H9 (cell line): ENCODE measurements at regions not wholly inside any gene's neighbourhood (a gene's known extent, or its start where the extent isn't known, plus 50 kb on each side); places are given as distances from the start of the nearest gene placed in this dataset.

Experiments
- DNase-seq: peaks from one replicate; pipeline ENCODE4 v3.0.0-alpha.2; 2017
- H2AFZ ChIP-seq: one replicate; pipeline ENCODE4 v1.6.1; 2013; ENCODE audit warnings: mild to moderate bottlenecking, low read length, control low read depth, moderate library complexity
- H2AK5ac ChIP-seq: 2 replicates; pipeline ENCODE4 v1.6.1; 2013; ENCODE audit warnings: low read length, control low read depth, mixed read lengths; ENCODE audit not compliant: insufficient read length
- H2BK120ac ChIP-seq: one replicate; pipeline ENCODE4 v1.6.1; 2013; ENCODE audit warnings: low read depth, mild to moderate bottlenecking, low read length, control low read depth, inconsistent platforms; ENCODE audit not compliant: poor library complexity, severe bottlenecking
- H2BK12ac ChIP-seq: 2 replicates; pipeline ENCODE4 v1.6.1; 2013; ENCODE audit warnings: low read length, control low read depth, mixed read lengths, low read depth; ENCODE audit not compliant: insufficient read length
- H2BK15ac ChIP-seq: 2 replicates; pipeline ENCODE4 v1.6.1; 2013; ENCODE audit warnings: low read depth, low read length, control low read depth
- H2BK20ac ChIP-seq: one replicate; pipeline ENCODE4 v1.6.1; 2013; ENCODE audit warnings: low read depth, mild to moderate bottlenecking, low read length, control low read depth, inconsistent platforms; ENCODE audit not compliant: poor library complexity, severe bottlenecking
- H2BK5ac ChIP-seq: 2 replicates; pipeline ENCODE4 v1.6.1; 2013; ENCODE audit warnings: low read length, control low read depth, mixed read lengths; ENCODE audit not compliant: insufficient read length
- H3K14ac ChIP-seq: 2 replicates; pipeline ENCODE4 v1.6.1; 2013; ENCODE audit warnings: low read length, control low read depth; ENCODE audit not compliant: insufficient read depth
- H3K18ac ChIP-seq: 2 replicates; pipeline ENCODE4 v1.6.1; 2013; ENCODE audit warnings: low read depth, mild to moderate bottlenecking, mixed read lengths, low read length, control low read depth; ENCODE audit not compliant: insufficient read length
- H3K23ac ChIP-seq: 2 replicates; pipeline ENCODE4 v1.6.1; 2013; ENCODE audit warnings: low read length, control low read depth, mixed read lengths, low read depth; ENCODE audit not compliant: insufficient read length
- H3K23me2 ChIP-seq: 2 replicates; pipeline ENCODE4 v1.6.1; 2013; ENCODE audit warnings: low read depth, mild to moderate bottlenecking, mixed read lengths, low read length, control low read depth; ENCODE audit not compliant: insufficient read length, poor library complexity, severe bottlenecking
- H3K27ac ChIP-seq: 2 replicates; pipeline ENCODE4 v1.5.1; 2013; ENCODE audit warnings: low read length, control low read depth, mixed read lengths, low read depth; ENCODE audit not compliant: insufficient read length
- H3K27me3 ChIP-seq: 2 replicates; pipeline ENCODE4 v1.6.1; 2013; ENCODE audit warnings: low read length, control low read depth, inconsistent platforms; ENCODE audit not compliant: insufficient read depth
- H3K4ac ChIP-seq: 2 replicates; pipeline ENCODE4 v1.6.1; 2013; ENCODE audit warnings: low read depth, mild to moderate bottlenecking, control low read depth, inconsistent platforms, low read length, moderate library complexity
- H3K4me1 ChIP-seq: 2 replicates; pipeline ENCODE4 v1.6.1; 2013; ENCODE audit warnings: low read length, control low read depth, inconsistent platforms; ENCODE audit not compliant: insufficient read depth
- H3K4me2 ChIP-seq: 2 replicates; pipeline ENCODE4 v1.6.1; 2013; ENCODE audit warnings: low read length, control low read depth, mixed read lengths; ENCODE audit not compliant: insufficient read length, insufficient read depth
- H3K56ac ChIP-seq: 2 replicates; pipeline ENCODE4 v1.6.1; 2013; ENCODE audit warnings: low read depth, mild to moderate bottlenecking, mixed read lengths, low read length, control low read depth; ENCODE audit not compliant: insufficient read length
- H3K79me1 ChIP-seq: 2 replicates; pipeline ENCODE4 v1.6.1; 2013; ENCODE audit warnings: low read depth, mild to moderate bottlenecking, moderate library complexity, low read length, control low read depth, inconsistent platforms; ENCODE audit not compliant: insufficient read depth, poor library complexity, severe bottlenecking
- H3K79me2 ChIP-seq: 2 replicates; pipeline ENCODE4 v1.6.1; 2013; ENCODE audit warnings: low read length, control low read depth, inconsistent platforms; ENCODE audit not compliant: insufficient read depth
- H3K9ac ChIP-seq: 2 replicates; pipeline ENCODE4 v1.6.1; 2013; ENCODE audit warnings: low read length, control low read depth, mixed read lengths; ENCODE audit not compliant: insufficient read length; ENCODE audit errors: extremely low read depth
- H3K9me3 ChIP-seq: one replicate; pipeline ENCODE4 v1.6.1; 2013; ENCODE audit warnings: low read depth, low read length, inconsistent platforms; ENCODE audit not compliant: control insufficient read depth
- H3T11ph ChIP-seq: one replicate; pipeline ENCODE4 v1.6.1; 2013; ENCODE audit warnings: mild to moderate bottlenecking, low read length, control low read depth, inconsistent platforms
- H4K20me1 ChIP-seq: one replicate; pipeline ENCODE4 v1.6.1; 2013; ENCODE audit not compliant: control insufficient read depth, insufficient read length, insufficient read depth
- H4K5ac ChIP-seq: 2 replicates; pipeline ENCODE4 v1.6.1; 2013; ENCODE audit warnings: low read depth, mild to moderate bottlenecking, mixed read lengths, low read length, control low read depth; ENCODE audit not compliant: insufficient read length
- H4K8ac ChIP-seq: replicated peaks from 2 replicates; pipeline ENCODE4 v1.6.1; 2013; ENCODE audit warnings: low read length, control low read depth, mixed read lengths, low read depth; ENCODE audit not compliant: insufficient read length
- H4K91ac ChIP-seq: 2 replicates; pipeline ENCODE4 v1.6.1; 2013; ENCODE audit warnings: low read depth, mild to moderate bottlenecking, moderate library complexity, mixed read lengths, low read length, control low read depth; ENCODE audit not compliant: insufficient read length
- H3K27ac Mint-ChIP-seq, 3 experiments: 2 replicates in 2 of 3; 3 replicates in 1 of 3; pipeline ENCODE4 v1.8.0; 2020 to 2021; ENCODE audit warnings: mixed read lengths in 3 of 3, mild to moderate bottlenecking in 1 of 3, moderate library complexity in 1 of 3
- H3K27me3 Mint-ChIP-seq: 2 replicates; pipeline ENCODE4 v1.8.0; 2021; ENCODE audit warnings: low read depth, mild to moderate bottlenecking, moderate library complexity, mixed read lengths
- H3K36me3 Mint-ChIP-seq, 3 experiments: 2 replicates in 2 of 3; 3 replicates in 1 of 3; pipeline ENCODE4 v1.8.0; 2020 to 2021; ENCODE audit warnings: low read depth in 3 of 3, mixed read lengths in 3 of 3; ENCODE audit not compliant: insufficient read depth in 1 of 3
- H3K4me1 Mint-ChIP-seq, 2 experiments: 2 replicates each; pipeline ENCODE4 v1.8.0; 2020; ENCODE audit warnings: mixed read lengths in 2 of 2
- H3K4me3 Mint-ChIP-seq, 2 experiments: 2 replicates in 1 of 2; 3 replicates in 1 of 2; pipeline ENCODE4 v1.8.0; 2020 to 2021; ENCODE audit warnings: mild to moderate bottlenecking in 2 of 2, mixed read lengths in 2 of 2, moderate library complexity in 1 of 2
- H3K9me3 Mint-ChIP-seq, 2 experiments: 2 replicates in 1 of 2; 3 replicates in 1 of 2; pipeline ENCODE4 v1.8.0; 2020; ENCODE audit warnings: mild to moderate bottlenecking in 2 of 2, mixed read lengths in 2 of 2, moderate library complexity in 1 of 2
- WGBS: extraction: QIAGEN DNeasy Blood & Tissue Kit; methylation state at CpG from one replicate; pipeline ENCODE4 v1.1.7; 2013; ENCODE audit warnings: missing lambda C conversion rate, low lambda C conversion rate, mixed read lengths; ENCODE audit not compliant: insufficient read length; ENCODE audit errors: extremely low coverage; 5-methylcytosine and 5-hydroxymethylcytosine counted together
- TF ChIP-seq, protein P1 (sequence below): fragments of 200-600 bp; sonication (generic); conservative IDR thresholded peaks from 3 replicates; pipeline ENCODE4 v1.8.0; 2021; ENCODE audit warnings: antibody characterized with exemption, mild to moderate bottlenecking

DNA sequence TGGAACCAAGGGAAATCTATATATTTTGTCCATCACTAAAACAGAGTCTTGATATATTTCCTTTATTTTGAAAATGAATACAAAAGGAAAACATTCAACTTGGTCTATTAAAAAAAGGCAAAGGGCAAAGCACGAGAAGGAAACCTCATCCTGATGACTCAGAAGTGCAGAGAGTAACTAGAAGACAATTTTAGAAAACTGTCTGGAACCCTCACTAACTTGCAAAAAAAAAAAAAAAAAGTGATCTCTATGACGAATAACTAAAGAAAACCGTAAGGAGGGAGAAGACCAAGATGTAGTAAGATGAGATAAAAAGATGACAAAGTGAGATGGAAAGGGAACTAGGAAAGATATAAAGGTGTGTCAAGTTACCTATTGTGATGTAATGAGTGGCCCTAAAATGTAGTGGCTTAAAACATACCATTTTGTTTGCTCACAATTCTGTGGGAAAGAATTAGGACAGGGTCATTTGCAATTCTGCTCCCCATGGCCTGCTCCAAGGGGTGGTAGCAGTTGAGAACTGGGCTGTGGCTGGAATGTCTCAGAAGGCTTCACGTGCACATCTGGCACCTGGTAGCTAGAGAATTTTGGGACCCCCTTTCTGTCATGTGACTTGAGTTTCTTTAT, 303.0 kb downstream of the DYSF start:
- H3K23ac ChIP-seq: no peak overlapping the region
- no peak overlapping the region for H2BK20ac ChIP-seq
- H2BK5ac ChIP-seq: no peak overlapping the region
- DNase-seq: no peak
- no peaks in the 10 kb centered on the region for H4K20me1 ChIP-seq
- no peak overlapping the region for H4K91ac ChIP-seq
- H3K4ac ChIP-seq: no peak overlapping the region
- no peaks in the 10 kb centered on the region; the same call in 1 of the 2 replicates for H3K27me3 Mint-ChIP-seq
- H3K79me2 ChIP-seq: no peaks in the 10 kb centered on the region
- peaks cover 16 to 17% of the 10 kb centered on the region in 2 experiments for H3K4me1 Mint-ChIP-seq
- no peak overlapping the region for H3K14ac ChIP-seq
- TF ChIP-seq, protein P1, sequence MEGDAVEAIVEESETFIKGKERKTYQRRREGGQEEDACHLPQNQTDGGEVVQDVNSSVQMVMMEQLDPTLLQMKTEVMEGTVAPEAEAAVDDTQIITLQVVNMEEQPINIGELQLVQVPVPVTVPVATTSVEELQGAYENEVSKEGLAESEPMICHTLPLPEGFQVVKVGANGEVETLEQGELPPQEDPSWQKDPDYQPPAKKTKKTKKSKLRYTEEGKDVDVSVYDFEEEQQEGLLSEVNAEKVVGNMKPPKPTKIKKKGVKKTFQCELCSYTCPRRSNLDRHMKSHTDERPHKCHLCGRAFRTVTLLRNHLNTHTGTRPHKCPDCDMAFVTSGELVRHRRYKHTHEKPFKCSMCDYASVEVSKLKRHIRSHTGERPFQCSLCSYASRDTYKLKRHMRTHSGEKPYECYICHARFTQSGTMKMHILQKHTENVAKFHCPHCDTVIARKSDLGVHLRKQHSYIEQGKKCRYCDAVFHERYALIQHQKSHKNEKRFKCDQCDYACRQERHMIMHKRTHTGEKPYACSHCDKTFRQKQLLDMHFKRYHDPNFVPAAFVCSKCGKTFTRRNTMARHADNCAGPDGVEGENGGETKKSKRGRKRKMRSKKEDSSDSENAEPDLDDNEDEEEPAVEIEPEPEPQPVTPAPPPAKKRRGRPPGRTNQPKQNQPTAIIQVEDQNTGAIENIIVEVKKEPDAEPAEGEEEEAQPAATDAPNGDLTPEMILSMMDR: no peak
- H3K9me3 Mint-ChIP-seq: peaks cover 3 to 4% of the 10 kb centered on the region in 2 experiments; a peak in 3 of 5 replicates
- no peaks in the 10 kb centered on the region for H3K9me3 ChIP-seq
- peaks cover 5% of the 10 kb centered on the region; the same call in 1 of the 2 replicates for H3K4me1 ChIP-seq
- no peak overlapping the region for H3T11ph ChIP-seq
- no peak overlapping the region for H3K56ac ChIP-seq
- H3K4me3 Mint-ChIP-seq: no peak overlapping the region
- no peak overlapping the region for H2AFZ ChIP-seq
- no peaks in the 10 kb centered on the region; a peak in 2 of 7 replicates for H3K36me3 Mint-ChIP-seq
- H2BK12ac ChIP-seq: no peak overlapping the region
- H2AK5ac ChIP-seq: no peak overlapping the region
- 0 out of 7 replicates have a peak overlapping the region, but pooled peaks of 1 of the 3 experiments have one; percentile 3 for H3K27ac Mint-ChIP-seq
- H4K8ac ChIP-seq: no peak overlapping the region
- no peak overlapping the region for H3K9ac ChIP-seq
- no peak overlapping the region for H4K5ac ChIP-seq
- no peak overlapping the region for H3K18ac ChIP-seq
- no peaks in the 10 kb centered on the region for H3K79me1 ChIP-seq
- no peak overlapping the region for H3K27ac ChIP-seq
- H2BK120ac ChIP-seq: no peak overlapping the region
- no peaks in the 10 kb centered on the region for H3K27me3 ChIP-seq
- H3K4me2 ChIP-seq: peak overlapping the region; percentile 14
- H2BK15ac ChIP-seq: no peak overlapping the region
- no CpG with 5 or more reads among the region's 4 CpGs for WGBS
- no peaks in the 10 kb centered on the region for H3K23me2 ChIP-seq
